GM12875 (cell line): ENCODE measurements at regions not wholly inside any gene's neighbourhood (a gene's known extent, or its start where the extent isn't known, plus 50 kb on each side); places are given as distances from the start of the nearest gene placed in this dataset.
"Not testable (repeated sequence)": the region's sequence is repeated elsewhere in the genome, so short reads cannot be mapped to it uniquely, and the experiment has no call there.

ENCODE experiments used
- H3K4me3 ChIP-seq: one replicate; pipeline ENCODE4 v1.5.1; 2011; ENCODE audit warnings: low read depth, low read length, control low read depth
- TF ChIP-seq, protein P1 (sequence below): IDR thresholded peaks from 2 replicates; pipeline ENCODE4 v1.5.1; 2011; ENCODE audit warnings: low read depth, mild to moderate bottlenecking, control low read depth, inconsistent platforms, low read length, moderate library complexity, borderline replicate concordance; ENCODE audit not compliant: insufficient read depth

GRCh38 chr11:97770570-97770969 lies 1250.2 kb upstream of the CNTN5 start:
- TF ChIP-seq, protein P1, sequence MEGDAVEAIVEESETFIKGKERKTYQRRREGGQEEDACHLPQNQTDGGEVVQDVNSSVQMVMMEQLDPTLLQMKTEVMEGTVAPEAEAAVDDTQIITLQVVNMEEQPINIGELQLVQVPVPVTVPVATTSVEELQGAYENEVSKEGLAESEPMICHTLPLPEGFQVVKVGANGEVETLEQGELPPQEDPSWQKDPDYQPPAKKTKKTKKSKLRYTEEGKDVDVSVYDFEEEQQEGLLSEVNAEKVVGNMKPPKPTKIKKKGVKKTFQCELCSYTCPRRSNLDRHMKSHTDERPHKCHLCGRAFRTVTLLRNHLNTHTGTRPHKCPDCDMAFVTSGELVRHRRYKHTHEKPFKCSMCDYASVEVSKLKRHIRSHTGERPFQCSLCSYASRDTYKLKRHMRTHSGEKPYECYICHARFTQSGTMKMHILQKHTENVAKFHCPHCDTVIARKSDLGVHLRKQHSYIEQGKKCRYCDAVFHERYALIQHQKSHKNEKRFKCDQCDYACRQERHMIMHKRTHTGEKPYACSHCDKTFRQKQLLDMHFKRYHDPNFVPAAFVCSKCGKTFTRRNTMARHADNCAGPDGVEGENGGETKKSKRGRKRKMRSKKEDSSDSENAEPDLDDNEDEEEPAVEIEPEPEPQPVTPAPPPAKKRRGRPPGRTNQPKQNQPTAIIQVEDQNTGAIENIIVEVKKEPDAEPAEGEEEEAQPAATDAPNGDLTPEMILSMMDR = no peak
- no peak overlapping the region for H3K4me3 ChIP-seq

- TF ChIP-seq, protein P1 = no peak
- no peak overlapping the region for H3K4me3 ChIP-seq
Observed at GRCh38 chr11:97772705-97773104, 1248.0 kb upstream of the CNTN5 start.

DNA sequence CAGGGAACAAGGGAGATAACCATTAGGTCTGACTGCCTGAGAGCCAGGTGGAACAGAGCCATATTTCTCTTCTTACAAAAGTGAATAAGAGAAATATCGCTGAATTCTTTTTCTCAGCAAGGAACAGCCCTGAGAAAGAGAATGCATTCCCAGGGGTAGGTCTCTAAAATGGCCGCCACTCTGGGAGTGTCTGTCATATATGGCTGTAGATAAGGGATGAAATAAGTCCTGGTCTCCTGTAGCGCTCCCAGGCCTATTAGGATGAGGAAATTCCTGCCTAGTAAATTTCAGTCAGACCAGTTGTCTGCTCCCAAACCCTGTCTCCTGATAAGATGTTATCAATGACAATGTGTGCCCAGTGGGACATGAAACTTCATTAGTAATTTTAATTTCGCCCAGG lies 1236.4 kb upstream of the CNTN5 start:
- not testable (repeated sequence) for H3K4me3 ChIP-seq

DNA sequence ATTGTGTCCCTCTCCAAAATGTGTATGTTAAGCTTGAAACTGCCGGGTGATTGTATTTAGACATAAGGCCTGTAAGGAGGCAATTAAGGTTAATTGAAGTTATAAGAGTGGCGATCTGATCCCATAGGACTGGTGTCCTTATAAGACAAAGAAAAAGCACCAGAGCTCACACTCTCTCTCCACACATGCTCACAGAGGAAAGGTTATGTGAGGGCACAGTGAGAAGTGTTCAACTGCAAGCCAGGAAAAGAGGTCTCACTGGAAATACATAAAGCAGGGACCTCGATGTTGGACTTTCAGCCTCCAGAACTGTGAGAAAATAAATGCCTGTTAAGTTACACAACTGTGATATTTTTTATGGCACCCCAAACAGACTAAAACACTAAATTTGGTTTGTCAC lies 1233.8 kb upstream of the CNTN5 start:
- TF ChIP-seq, protein P1 = no peak
- H3K4me3 ChIP-seq = no peak overlapping the region

DNA sequence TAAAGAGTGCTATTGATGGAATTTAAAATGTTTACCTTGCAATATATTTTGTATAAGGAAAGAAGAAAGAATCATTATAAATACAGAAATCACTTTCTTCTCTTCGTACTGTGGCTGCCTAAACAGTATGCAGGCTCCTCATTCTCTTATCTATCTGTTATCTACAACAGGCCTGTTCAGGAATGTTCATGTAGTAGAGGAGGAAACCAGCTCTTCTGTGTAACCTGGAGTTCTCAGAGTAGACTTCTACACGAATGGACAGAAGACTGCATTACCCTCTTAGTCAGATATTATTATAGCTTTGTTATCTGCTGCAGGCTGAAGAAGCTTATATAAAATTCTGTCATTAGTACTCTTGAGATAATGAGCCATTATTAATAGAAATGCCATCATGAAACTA lies 1225.9 kb upstream of the CNTN5 start:
- TF ChIP-seq, protein P1 = no peak
- H3K4me3 ChIP-seq = no peak overlapping the region

GRCh38 chr11:97800891-97801290 lies 1219.9 kb upstream of the CNTN5 start:
- TF ChIP-seq, protein P1 = no peak
- H3K4me3 ChIP-seq = no peak overlapping the region

GRCh38 chr11:97814325-97814959 lies 1206.3 kb upstream of the CNTN5 start:
- no peak overlapping the region for H3K4me3 ChIP-seq
- TF ChIP-seq, protein P1 = no peak

DNA sequence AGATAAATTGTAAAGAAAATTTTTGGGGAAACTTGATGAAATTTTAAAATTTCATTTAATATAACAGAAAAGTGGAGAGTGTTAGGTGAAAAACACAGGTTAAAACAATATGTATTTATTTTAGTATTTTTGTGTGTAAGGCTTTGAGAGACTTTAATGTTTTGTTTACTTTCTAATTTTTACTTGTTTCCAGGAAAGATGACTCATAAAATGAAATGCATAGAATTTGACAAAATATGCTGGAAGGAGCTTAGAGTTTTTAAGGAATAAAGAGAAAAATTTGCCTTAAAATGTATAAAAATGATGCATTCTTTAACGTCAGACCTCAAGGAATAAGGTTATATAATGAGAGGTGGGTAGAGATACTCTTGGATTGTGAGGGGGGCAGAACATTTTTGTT lies 1205.1 kb upstream of the CNTN5 start:
- TF ChIP-seq, protein P1 = no peak
- H3K4me3 ChIP-seq = no peak overlapping the region
